ENCODE measurements at regions not wholly inside any gene's neighbourhood (a gene's known extent, or its start where the extent isn't known, plus 50 kb on each side); places are given as distances from the start of the nearest gene placed in this dataset.

GRCh38 chr5:3161672-3162071 lies 410.2 kb upstream of the IRX2 start (continued):
- TF ChIP-seq, protein P1, sequence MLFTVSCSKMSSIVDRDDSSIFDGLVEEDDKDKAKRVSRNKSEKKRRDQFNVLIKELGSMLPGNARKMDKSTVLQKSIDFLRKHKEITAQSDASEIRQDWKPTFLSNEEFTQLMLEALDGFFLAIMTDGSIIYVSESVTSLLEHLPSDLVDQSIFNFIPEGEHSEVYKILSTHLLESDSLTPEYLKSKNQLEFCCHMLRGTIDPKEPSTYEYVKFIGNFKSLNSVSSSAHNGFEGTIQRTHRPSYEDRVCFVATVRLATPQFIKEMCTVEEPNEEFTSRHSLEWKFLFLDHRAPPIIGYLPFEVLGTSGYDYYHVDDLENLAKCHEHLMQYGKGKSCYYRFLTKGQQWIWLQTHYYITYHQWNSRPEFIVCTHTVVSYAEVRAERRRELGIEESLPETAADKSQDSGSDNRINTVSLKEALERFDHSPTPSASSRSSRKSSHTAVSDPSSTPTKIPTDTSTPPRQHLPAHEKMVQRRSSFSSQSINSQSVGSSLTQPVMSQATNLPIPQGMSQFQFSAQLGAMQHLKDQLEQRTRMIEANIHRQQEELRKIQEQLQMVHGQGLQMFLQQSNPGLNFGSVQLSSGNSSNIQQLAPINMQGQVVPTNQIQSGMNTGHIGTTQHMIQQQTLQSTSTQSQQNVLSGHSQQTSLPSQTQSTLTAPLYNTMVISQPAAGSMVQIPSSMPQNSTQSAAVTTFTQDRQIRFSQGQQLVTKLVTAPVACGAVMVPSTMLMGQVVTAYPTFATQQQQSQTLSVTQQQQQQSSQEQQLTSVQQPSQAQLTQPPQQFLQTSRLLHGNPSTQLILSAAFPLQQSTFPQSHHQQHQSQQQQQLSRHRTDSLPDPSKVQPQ (CRISPR knock-in tag; IDR thresholded peaks at IDR 0.05; ENCODE audit: borderline replicate concordance), result no peak
- no peak for TF ChIP-seq CHD1 (IDR thresholded peaks at IDR 0.05; ENCODE audit: low read length)
- TF ChIP-seq TAF15 (IDR thresholded peaks at IDR 0.05; ENCODE audit: low read depth, low read length), result no peak
- TF ChIP-seq WHSC1 (IDR thresholded peaks at IDR 0.05; ENCODE audit: low read length), result no peak

DNA sequence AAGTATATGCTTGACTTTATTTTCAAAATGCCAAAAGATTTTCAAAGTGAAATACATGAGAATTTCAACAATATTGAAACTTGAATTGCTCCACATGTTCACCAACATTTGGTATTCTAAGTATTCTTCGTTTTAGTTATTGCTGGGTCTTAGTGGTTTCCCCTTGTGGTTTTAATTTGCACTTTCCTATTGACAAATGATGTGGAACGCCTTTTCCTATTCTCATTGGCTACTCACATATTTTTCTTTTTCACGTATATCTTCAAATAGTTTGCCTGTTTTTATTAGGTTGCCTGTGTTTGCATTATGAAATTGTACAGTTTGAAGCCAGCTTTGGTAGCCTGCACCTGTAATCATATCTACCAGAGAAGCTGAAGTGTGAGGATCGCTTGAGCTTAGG lies 405.7 kb upstream of the IRX2 start:
- H3K9ac ChIP-seq (ENCODE audit: insufficient read depth in 1 of 2, low read depth in 2 of 2, low read length in 2 of 2), result no peak overlapping the region
- no peaks in the 10 kb centered on the region for H3K79me2 ChIP-seq (ENCODE audit: control insufficient read depth, insufficient read depth, low read length)
- no peak overlapping the region for H2AFZ ChIP-seq (ENCODE audit: low read depth, low read length)
- H3K4me1 ChIP-seq (replicated peaks in 1 of 2; ENCODE audit: control insufficient read depth in 2 of 2, insufficient read depth in 2 of 2, low read length in 2 of 2), result no peaks in the 10 kb centered on the region
- H3K27me3 ChIP-seq (ENCODE audit: control insufficient read depth in 2 of 2, insufficient read depth in 2 of 2, low read length in 2 of 2), result peaks cover 0 to 20% of the 10 kb centered on the region in 2 experiments; a peak in 4 of 5 replicates
- ChIA-PET POLR2A (no interaction called here), CTCF (ENCODE audit: low intra/inter-chr PET ratio) (no interaction called here)
- H3K9me1 ChIP-seq (ENCODE audit: control insufficient read depth, insufficient read depth, low read length), result no peaks in the 10 kb centered on the region
- no peaks in the 10 kb centered on the region for H3K36me3 ChIP-seq (ENCODE audit: control insufficient read depth, insufficient read depth, low read length)
- H4K20me1 ChIP-seq (replicated peaks; ENCODE audit: control insufficient read depth, insufficient read depth, low read length), result no peaks in the 10 kb centered on the region
- no peaks in the 10 kb centered on the region for H3K9me3 ChIP-seq (replicated peaks; ENCODE audit: control insufficient read depth, insufficient read depth, low read depth, low read length)
- intact Hi-C loops (cut with micrococcal nuclease) (no loop called here), in situ Hi-C loops (cut with MboI) (no loop called here)
- DNase-seq (ENCODE audit: extremely low read depth in 1 of 4, low spot score in 3 of 4) (no peak), ATAC-seq (no peak), FAIRE-seq (no peak)
- no peak overlapping the region for H3K4me3 ChIP-seq
- H3K4me2 ChIP-seq (ENCODE audit: insufficient read depth, low read length), result no peak overlapping the region
- no peak overlapping the region for H3K27ac ChIP-seq (ENCODE audit: extremely low read depth, low read depth, low read length)
- no TSS peak for BruUV-seq (replicated peaks)
- WGBS (ENCODE audit: insufficient coverage, low coverage, missing lambda C conversion rate), result 0% methylated on average over 4 of the region's 4 CpGs
- TF ChIP-seq AFF1 (IDR thresholded peaks at IDR 0.05; ENCODE audit: low read depth in 1 of 2, partially characterized antibody in 2 of 2), result no peak
- TF ChIP-seq PHF20 (IDR thresholded peaks at IDR 0.05; ENCODE audit: partially characterized antibody), result no peak
- no peak for TF ChIP-seq TAF1 (IDR thresholded peaks at IDR 0.05; ENCODE audit: control insufficient read depth, extremely low read depth, insufficient read depth, low read length, severe bottlenecking)
- TF ChIP-seq TEAD1 (CRISPR knock-in tag; IDR thresholded peaks at IDR 0.05), result no peak
- TF ChIP-seq CSDE1 (IDR thresholded peaks at IDR 0.05), result no peak
- no peak for TF ChIP-seq ILK (tag; IDR thresholded peaks at IDR 0.05; ENCODE audit: borderline replicate concordance, low read depth)
